ENCODE measurements at regions not wholly inside any gene's neighbourhood (a gene's known extent, or its start where the extent isn't known, plus 50 kb on each side); places are given as distances from the start of the nearest gene placed in this dataset.
"Not testable (repeated sequence)": the region's sequence is repeated elsewhere in the genome, so short reads cannot be mapped to it uniquely, and the experiment has no call there.

- DNase-seq, result no peak
These were observed 685.0 kb upstream of the EPHA5 start for GRCh38 chr4:66355328-66355727.

- DNase-seq, result no peak
These were observed 681.5 kb upstream of the EPHA5 start for GRCh38 chr4:66351761-66352160.

GRCh38 chr4:66340286-66340893, 670.1 kb upstream of the EPHA5 start:
- no peak for DNase-seq

GRCh38 chr4:66339007-66339406, 668.7 kb upstream of the EPHA5 start:
- no peak for DNase-seq

- no peak for DNase-seq
These were observed 661.5 kb upstream of the EPHA5 start for GRCh38 chr4:66331761-66332160.

GRCh38 chr4:66330125-66330524, 659.8 kb upstream of the EPHA5 start:
- no peak for DNase-seq

- no peak for DNase-seq
These were observed 658.7 kb upstream of the EPHA5 start for GRCh38 chr4:66328803-66329574.

- no peak for DNase-seq
These were observed 637.6 kb upstream of the EPHA5 start for GRCh38 chr4:66307641-66308438.

- DNase-seq, result no peak
These were observed 630.1 kb upstream of the EPHA5 start for GRCh38 chr4:66300336-66300934.

GRCh38 chr4:66298569-66298968, 628.3 kb upstream of the EPHA5 start:
- DNase-seq, result no peak

- no peak for DNase-seq
These were observed 627.4 kb upstream of the EPHA5 start for GRCh38 chr4:66297703-66298102.

- DNase-seq, result no peak
These were observed 624.3 kb upstream of the EPHA5 start for GRCh38 chr4:66294638-66295037.

GRCh38 chr4:66284991-66285451, 614.7 kb upstream of the EPHA5 start:
- no peak for DNase-seq

- no peak for DNase-seq
These were observed 608.8 kb upstream of the EPHA5 start for GRCh38 chr4:66279084-66279483.

- DNase-seq, result no peak
These were observed 605.2 kb upstream of the EPHA5 start for GRCh38 chr4:66275411-66276038.

- DNase-seq, result no peak
These were observed 602.8 kb upstream of the EPHA5 start for GRCh38 chr4:66273110-66273509.

- DNase-seq, result not testable (repeated sequence)
These were observed 600.1 kb upstream of the EPHA5 start for GRCh38 chr4:66270356-66270755.

GRCh38 chr4:66266554-66266953, 596.3 kb upstream of the EPHA5 start:
- not testable (repeated sequence) for DNase-seq

GRCh38 chr4:66266035-66266434, 595.7 kb upstream of the EPHA5 start:
- no peak for DNase-seq

GRCh38 chr4:66252291-66252690, 582.0 kb upstream of the EPHA5 start:
- DNase-seq, result no peak

GRCh38 chr4:66246643-66247042, 576.4 kb upstream of the EPHA5 start:
- DNase-seq, result no peak

- no peak for DNase-seq
These were observed 565.6 kb upstream of the EPHA5 start for GRCh38 chr4:66235876-66236275.

- DNase-seq, result no peak
These were observed 559.6 kb upstream of the EPHA5 start for GRCh38 chr4:66229885-66230284.
